Activated T-helper 1 cell treated with anti-CD3 and anti-CD28 coated beads, Interleukin-12 subunit alpha, Interleukin-12 subunit beta, Interleukin-2, Interleukin-4 antibody, amounts not matched to agents 30 ng/mL and 10 ng/mL and 1 ng/mL, durations not matched to agents 14 hours and 24 hours and 36 hours (primary cell): ENCODE measurements at regions not wholly inside any gene's neighbourhood (a gene's known extent, or its start where the extent isn't known, plus 50 kb on each side); places are given as distances from the start of the nearest gene placed in this dataset.

Experiments
- DNase-seq: peaks from one replicate; pipeline ENCODE4 v3.0.0; 2021; ENCODE audit warnings: low spot score
- H3K27ac Mint-ChIP-seq: one replicate; pipeline ENCODE4 v1.8.0; 2021; ENCODE audit warnings: mild to moderate bottlenecking, mixed read lengths
- H3K27me3 Mint-ChIP-seq: one replicate; pipeline ENCODE4 v1.8.0; 2022; ENCODE audit warnings: mild to moderate bottlenecking, moderate library complexity, mixed read lengths; ENCODE audit not compliant: insufficient read depth
- H3K36me3 Mint-ChIP-seq: one replicate; pipeline ENCODE4 v1.8.0; 2021; ENCODE audit warnings: low read depth, mixed read lengths
- H3K4me1 Mint-ChIP-seq: one replicate; pipeline ENCODE4 v1.8.0; 2021; ENCODE audit warnings: low read depth, mixed read lengths
- H3K4me3 Mint-ChIP-seq: one replicate; pipeline ENCODE4 v1.8.0; 2021; ENCODE audit warnings: mild to moderate bottlenecking, moderate library complexity, mixed read lengths
- H3K9me3 Mint-ChIP-seq: one replicate; pipeline ENCODE4 v1.8.0; 2021; ENCODE audit warnings: mixed read lengths
- intact Hi-C: fragments of 100-400 bp; cut with micrococcal nuclease; formaldehyde crosslinking; loops from one replicate; pipeline ENCODE4 v1.15.1; 2024

DNA sequence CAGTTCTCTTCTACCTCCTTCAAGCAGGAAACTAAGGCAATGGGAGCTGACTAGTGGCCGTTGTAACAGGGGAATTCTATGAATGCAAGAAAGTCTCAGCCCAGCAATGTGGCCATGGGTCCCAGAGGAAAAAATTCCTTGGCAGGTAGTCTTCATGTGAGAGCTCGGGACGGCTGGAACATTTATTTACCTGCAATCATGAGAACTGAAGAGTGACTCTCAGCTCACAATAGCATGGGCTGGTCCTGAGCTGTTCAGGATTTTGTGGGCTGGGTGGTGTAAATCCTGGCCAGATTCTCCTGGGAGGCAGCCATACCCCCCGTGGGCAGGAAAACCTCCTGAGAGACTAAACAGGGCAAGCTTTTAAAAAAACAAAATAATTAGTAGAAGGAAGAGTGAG is 330.3 kb upstream of the CTNNB1 start:
- Mint-ChIP-seq H3K36me3 (no peaks in the 10 kb centered on the region), H3K4me1 (no peaks in the 10 kb centered on the region), H3K27ac (no peak overlapping the region), H3K9me3 (no peaks in the 10 kb centered on the region), H3K4me3 (no peak overlapping the region), H3K27me3 (no peaks in the 10 kb centered on the region)
- intact Hi-C loops = no loop called here
- no peak for DNase-seq

DNA sequence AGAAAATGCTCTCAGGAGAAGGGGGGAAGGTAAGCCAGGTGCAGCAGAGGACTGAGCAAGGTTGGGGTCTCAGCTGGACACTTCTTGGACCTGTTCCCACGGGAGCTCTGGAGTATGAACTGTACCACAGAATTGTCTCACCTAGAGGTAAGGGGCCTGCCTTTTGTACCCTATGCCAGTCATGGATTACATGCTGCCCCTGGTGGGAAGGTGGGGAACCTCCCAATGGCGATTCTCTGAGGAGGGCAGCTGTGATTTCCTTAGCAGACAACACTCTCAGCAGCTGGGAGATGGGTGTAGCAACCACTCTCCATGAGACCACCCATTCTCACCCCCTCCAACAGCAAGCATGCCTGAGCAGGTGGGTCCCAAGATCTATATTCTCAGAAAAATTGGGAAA is 329.4 kb upstream of the CTNNB1 start:
- Mint-ChIP-seq H3K36me3 (no peaks in the 10 kb centered on the region), H3K4me1 (no peaks in the 10 kb centered on the region), H3K4me3 (no peak overlapping the region), H3K27ac (no peak overlapping the region), H3K27me3 (peaks cover 2% of the 10 kb centered on the region), H3K9me3 (no peaks in the 10 kb centered on the region)
- intact Hi-C loops = no loop called here
- no peak for DNase-seq

DNA sequence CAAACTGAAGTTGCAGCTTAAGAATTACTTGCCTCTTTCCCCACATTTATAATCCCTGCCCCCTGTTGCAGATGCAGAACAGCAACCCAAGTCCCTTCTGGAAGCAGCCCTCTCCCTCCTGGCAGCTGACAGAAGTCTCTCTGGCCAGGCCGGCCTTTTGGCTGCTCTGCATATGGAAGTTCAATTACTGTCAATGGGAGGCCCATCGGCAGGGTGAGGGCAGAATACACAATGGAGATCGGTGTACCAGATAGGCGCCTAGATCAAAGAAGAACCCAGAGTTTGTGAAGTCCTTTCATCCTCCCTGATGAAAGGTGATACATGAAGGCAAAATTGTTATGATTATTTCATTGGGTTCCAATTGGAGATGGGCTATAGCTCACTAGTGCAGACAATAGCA is 327.9 kb upstream of the CTNNB1 start:
- H3K9me3 Mint-ChIP-seq = no peaks in the 10 kb centered on the region
- H3K27me3 Mint-ChIP-seq = peaks cover 2% of the 10 kb centered on the region
- no peaks in the 10 kb centered on the region for H3K4me1 Mint-ChIP-seq
- intact Hi-C loops = no loop called here
- no peaks in the 10 kb centered on the region for H3K36me3 Mint-ChIP-seq
- no peak overlapping the region for H3K27ac Mint-ChIP-seq
- no peak overlapping the region for H3K4me3 Mint-ChIP-seq
- no peak for DNase-seq

DNA sequence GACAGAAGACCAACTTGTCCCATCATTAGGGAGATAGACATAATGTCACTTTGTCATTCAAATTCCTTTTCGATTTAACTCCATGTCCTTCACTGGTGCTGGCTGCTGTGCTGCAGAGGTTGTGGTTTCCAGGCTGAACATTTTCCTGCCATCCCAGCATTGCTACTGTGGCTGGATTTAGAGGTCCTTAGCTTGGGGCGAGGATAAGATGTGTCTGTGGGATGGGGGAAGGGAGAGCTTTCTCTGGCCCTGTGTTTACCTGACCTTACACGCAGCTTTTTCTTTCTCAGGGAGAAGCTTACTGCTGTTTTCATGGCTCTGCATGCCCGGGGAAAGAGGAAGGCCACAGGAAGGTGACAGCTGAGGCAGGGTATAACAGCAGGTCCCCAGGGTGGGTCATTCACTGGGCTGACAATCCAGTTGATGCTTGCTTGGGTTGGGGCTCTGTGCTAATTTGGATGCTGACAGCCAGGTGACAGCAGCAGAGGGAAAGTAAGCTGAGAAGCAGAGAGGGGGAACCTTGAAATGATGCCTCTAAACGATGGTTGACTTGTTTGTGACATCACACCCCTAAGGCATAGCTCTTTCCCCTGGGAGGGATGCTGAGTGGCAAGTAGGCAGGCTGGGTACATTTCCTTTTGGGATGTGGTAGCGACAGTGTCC is 326.9 kb upstream of the CTNNB1 start:
- no peak for DNase-seq
- Mint-ChIP-seq H3K27me3 (peaks cover 2% of the 10 kb centered on the region), H3K36me3 (no peaks in the 10 kb centered on the region), H3K27ac (no peak overlapping the region), H3K4me1 (no peaks in the 10 kb centered on the region), H3K4me3 (no peak overlapping the region), H3K9me3 (no peaks in the 10 kb centered on the region)
- intact Hi-C loops = no loop called here

DNA sequence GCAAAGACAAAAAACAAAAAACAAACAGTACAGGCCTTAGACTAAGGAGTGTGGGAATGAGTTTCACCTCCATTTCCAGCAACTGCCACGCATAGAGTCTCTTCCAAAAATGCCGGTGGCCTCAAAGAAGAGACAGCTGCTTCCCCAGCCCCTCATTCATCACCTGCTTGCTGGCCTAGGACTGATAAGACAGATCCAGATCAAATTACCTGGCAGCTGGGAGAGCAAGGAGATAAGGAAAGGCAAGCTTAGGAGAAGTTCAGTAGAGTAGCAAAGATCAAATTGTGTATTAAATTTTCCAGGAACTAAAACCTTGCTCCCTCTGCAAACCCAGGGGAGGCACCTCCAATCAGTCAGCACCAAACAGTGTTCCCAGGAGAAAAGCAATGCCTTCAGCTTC is 325.8 kb upstream of the CTNNB1 start:
- Mint-ChIP-seq H3K4me1 (no peaks in the 10 kb centered on the region), H3K4me3 (no peak overlapping the region)

DNA sequence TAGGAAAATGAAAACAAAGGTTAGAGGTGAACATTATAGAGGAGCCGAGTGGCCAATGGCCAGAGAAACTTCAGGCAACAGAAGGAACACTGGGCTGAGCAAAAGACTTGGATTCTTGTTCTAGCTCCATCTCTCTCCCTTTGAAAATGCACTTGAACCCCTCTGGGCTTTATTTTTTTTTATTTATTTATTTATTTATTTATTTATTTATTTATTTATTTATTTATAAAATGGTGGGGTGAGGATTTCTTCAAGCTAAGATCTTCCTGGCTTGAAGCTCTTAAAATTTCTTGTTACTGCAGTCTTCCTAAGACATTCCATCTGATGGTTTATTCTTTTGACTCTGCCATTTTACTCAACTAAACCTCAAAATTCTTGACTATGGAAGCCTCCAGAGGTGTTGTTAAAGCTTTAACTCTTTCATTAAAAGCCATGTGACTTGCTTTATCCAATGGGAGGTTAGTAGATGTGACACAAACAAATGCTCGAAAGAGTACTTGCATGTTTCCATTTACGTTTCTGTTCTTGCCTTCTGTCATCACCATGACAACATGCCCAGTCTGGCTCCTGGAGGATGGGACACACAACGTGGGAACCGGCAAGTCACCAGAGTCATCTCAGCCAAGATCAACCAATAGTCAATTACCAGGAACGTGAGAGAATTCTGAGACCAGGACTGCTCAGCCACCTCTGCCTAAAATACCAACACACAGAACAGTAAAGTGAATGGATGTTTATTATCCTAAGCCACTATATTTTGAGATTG is 325.2 kb upstream of the CTNNB1 start:
- intact Hi-C loops = no loop called here
- Mint-ChIP-seq H3K27ac (no peak overlapping the region), H3K4me3 (no peak overlapping the region), H3K4me1 (no peaks in the 10 kb centered on the region), H3K27me3 (peaks cover 2% of the 10 kb centered on the region), H3K36me3 (no peaks in the 10 kb centered on the region), H3K9me3 (no peaks in the 10 kb centered on the region)
- DNase-seq = no peak

More for the DNA sequence above, 325.8 kb upstream of the CTNNB1 start:
- Mint-ChIP-seq H3K27me3 (peaks cover 2% of the 10 kb centered on the region), H3K9me3 (no peaks in the 10 kb centered on the region), H3K36me3 (no peaks in the 10 kb centered on the region), H3K27ac (no peak overlapping the region)
- intact Hi-C loops = no loop called here
- DNase-seq = no peak

DNA sequence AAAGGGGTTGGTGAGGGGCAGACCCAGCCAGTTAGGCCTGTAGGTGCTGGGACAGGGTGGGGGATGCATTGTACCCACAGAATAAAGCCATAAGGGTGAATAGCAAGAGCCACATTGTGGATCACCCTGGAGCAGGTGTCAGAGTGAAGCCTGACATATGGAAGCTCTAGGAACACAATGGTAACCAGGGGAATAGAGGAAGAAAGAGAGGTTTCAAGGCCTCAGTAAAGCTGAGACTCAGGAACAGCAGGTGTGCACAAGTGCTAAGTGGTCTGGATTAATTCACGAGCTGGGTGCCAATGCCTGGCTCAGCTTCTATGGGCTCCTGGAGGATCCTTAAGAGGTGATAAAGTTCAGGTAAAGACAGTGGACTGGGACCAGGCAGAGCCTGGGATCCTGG is 323.7 kb upstream of the CTNNB1 start:
- Mint-ChIP-seq H3K9me3 (no peaks in the 10 kb centered on the region), H3K27me3 (peaks cover 2% of the 10 kb centered on the region), H3K4me1 (no peaks in the 10 kb centered on the region), H3K4me3 (no peak overlapping the region), H3K27ac (no peak overlapping the region), H3K36me3 (no peaks in the 10 kb centered on the region)
- no peak for DNase-seq
- intact Hi-C loops = no loop called here

DNA sequence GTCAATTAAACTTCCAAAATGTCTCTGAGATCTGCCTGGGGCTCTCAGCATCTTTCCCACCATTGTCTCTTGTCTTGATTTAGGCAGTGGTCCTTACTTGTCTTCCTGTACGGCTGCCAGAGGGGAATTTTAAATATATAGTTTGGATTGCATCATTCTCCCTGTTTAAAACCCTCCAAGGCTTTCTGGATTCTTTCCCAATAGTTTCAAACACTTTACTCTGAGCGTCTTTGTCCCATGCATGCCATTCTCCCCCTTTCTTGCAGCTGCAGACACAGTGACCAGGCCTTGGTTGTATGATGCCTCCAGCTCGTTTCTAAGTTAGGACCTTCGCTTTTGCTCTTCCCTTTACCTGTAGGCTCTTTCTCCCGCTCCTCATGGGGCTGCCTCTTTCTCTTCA is 323.3 kb upstream of the CTNNB1 start:
- DNase-seq = no peak
- Mint-ChIP-seq H3K4me1 (no peaks in the 10 kb centered on the region), H3K27me3 (peaks cover 2% of the 10 kb centered on the region), H3K9me3 (no peaks in the 10 kb centered on the region), H3K27ac (no peak overlapping the region), H3K4me3 (no peak overlapping the region), H3K36me3 (no peaks in the 10 kb centered on the region)
- intact Hi-C loops = no loop called here

DNA sequence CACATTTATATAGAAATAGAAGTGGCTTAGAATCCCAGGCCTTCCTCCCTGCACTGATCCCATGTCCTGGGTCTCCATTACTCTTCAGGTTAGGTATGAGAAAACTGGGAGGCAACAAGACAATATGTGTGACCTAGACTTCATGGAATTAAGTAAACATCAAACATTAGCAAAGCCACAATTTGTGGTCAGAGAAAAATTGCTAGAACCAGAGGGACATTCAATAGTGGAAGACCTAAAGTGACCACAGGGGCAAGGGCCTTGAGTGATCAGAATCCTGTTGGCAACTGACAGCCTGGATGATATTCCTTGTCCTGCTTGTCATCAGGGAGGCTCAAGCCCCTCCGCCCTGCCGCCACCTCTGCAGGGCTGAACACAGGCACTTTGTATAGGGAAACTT is 322.8 kb upstream of the CTNNB1 start:
- DNase-seq = no peak
- H3K4me3 Mint-ChIP-seq = no peak overlapping the region
- intact Hi-C loops = no loop called here
- peaks cover 2% of the 10 kb centered on the region for H3K27me3 Mint-ChIP-seq
- H3K36me3 Mint-ChIP-seq = no peaks in the 10 kb centered on the region
- no peaks in the 10 kb centered on the region for H3K9me3 Mint-ChIP-seq
- H3K4me1 Mint-ChIP-seq = no peaks in the 10 kb centered on the region
- H3K27ac Mint-ChIP-seq = no peak overlapping the region

DNA sequence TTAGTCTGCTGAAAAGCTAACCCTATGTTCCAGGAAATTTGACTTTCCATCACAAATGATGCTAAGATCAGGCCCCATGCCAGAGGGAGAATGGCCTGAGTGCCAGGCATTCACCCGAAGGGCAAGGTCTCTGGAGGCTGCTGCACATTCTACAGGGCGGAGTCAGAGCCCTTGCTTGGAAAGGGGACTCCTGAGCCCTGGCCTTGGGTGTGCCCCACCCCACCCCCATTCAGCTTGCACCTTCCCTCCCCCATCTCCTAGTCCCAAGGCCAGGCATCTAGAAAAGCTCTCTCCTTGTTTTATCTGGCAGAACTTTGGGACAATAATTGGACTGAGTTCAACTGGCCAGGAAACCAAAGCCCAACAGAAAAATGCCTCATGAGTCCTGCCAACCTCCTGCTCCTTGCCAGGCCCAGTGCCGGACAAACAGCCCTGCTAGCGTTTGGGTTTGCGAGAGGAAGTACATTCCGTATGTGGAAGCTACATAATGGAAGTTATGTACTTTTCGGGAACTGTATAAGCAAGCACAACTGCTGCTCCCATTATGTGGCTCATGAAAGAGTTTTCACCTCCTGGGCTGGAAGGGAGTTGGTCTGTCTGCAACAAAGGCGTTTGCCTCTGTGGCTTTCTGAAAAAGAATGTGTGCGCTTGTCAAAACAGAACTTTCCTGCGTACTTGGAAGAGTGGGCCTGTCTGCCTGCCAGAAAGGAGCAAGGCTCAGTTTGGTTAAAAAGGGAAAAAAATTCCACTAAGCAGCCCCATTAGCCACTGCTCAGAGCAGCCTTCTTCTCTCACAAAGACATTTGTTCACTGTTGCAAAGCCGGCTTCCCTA is 321.5 kb upstream of the CTNNB1 start:
- no peak for DNase-seq
- H3K9me3 Mint-ChIP-seq = no peaks in the 10 kb centered on the region
- no peaks in the 10 kb centered on the region for H3K4me1 Mint-ChIP-seq
- H3K36me3 Mint-ChIP-seq = no peaks in the 10 kb centered on the region
- H3K4me3 Mint-ChIP-seq = no peak overlapping the region
- peaks cover 2% of the 10 kb centered on the region for H3K27me3 Mint-ChIP-seq
- intact Hi-C loops = no loop called here
- H3K27ac Mint-ChIP-seq = no peak overlapping the region

DNA sequence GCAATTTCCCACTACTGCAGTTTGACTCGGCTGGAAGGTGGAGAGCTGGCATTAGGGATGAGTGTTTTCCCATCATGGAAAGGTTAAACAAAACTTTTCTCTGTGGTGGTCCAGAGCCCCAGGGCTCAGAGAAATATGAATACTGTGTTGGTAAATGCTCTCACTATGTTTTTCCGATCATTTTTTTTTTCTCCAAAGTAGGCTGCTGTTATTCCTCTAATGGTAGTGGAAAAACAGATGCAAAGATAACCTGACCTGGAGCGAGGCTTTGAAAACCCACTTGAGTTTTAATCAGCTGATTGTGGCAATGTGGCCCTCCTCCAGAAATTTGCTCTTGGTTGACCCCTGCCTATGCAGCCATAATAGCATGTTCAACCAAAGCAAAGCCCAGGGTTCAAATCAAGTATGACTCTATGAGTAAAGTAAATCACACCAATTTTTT is 320.8 kb upstream of the CTNNB1 start:
- no peak for DNase-seq
- no peaks in the 10 kb centered on the region for H3K4me1 Mint-ChIP-seq

DNA sequence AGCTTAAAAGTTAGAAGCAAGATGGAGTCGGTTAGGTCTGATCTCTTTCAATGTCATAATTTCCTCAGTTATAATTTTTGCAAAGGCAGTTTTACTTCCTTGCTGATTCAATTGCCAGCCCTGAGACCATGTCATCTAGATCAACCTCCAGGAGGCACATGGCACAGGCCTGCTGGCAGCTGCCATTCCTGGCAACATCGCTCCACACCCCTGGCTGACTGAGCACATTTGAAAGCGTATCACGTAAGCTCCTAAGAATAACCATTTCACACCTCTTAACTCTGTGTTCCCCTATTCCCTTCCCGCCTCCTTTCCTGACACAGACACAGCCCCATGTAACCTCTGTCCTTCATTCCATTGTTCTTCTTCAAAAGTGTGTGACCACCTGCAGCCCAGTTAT is 313.9 kb upstream of the CTNNB1 start:
- Mint-ChIP-seq H3K9me3 (no peaks in the 10 kb centered on the region), H3K27me3 (peaks cover 4% of the 10 kb centered on the region), H3K4me3 (no peak overlapping the region), H3K27ac (no peak overlapping the region), H3K36me3 (no peaks in the 10 kb centered on the region), H3K4me1 (no peaks in the 10 kb centered on the region)
- intact Hi-C loops = no loop called here
- DNase-seq = no peak

More for the DNA sequence above, 320.8 kb upstream of the CTNNB1 start:
- intact Hi-C loops = no loop called here
- peaks cover 2% of the 10 kb centered on the region for H3K27me3 Mint-ChIP-seq
- no peaks in the 10 kb centered on the region for H3K36me3 Mint-ChIP-seq
- no peaks in the 10 kb centered on the region for H3K9me3 Mint-ChIP-seq
- H3K27ac Mint-ChIP-seq = no peak overlapping the region
- no peak overlapping the region for H3K4me3 Mint-ChIP-seq
